ENCODE measurements at regions not wholly inside any gene's neighbourhood (a gene's known extent, or its start where the extent isn't known, plus 50 kb on each side); places are given as distances from the start of the nearest gene placed in this dataset.

DNA sequence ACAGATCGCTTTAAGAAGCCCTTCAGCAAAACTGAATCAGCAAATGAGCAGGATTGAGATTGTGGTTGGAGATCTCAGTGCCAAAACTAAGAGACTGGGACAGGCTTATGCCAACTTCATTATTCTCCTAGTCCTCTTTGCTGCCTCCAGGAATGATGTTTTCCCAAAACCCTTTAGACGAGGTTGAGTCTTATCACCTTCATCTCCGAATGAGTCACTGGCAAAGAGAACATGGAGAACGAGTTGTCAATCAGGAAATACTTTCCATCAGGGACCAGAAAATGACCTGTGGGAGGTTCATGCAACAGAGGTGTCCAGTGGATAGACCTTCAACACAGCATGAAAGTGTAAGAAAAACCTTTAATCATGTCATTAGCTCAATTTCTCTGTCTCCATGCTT, 461.5 kb downstream of the RMST start:
- no peak for DNase-seq (ENCODE audit: low spot score)

DNA sequence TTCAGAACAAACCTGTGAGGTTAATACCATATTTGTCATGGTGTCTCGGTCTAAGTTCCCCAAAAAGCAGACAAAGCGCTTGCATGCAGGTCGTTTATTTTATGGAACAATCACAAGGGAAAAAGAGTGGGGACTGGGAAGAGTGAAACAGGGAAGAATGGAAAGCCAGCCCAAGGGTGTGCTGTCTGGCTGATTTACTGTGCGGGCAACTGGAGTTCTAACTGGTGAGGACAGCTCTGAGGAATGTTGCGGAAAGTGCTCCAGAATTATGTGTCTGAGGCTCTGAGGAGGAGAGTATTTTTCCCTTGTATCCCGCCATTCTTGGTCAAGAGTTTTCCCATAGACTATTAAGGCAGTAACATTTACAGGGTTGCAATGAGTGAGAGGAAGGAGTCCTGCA, 465.4 kb downstream of the RMST start:
- no peak for DNase-seq (ENCODE audit: low spot score)

DNA sequence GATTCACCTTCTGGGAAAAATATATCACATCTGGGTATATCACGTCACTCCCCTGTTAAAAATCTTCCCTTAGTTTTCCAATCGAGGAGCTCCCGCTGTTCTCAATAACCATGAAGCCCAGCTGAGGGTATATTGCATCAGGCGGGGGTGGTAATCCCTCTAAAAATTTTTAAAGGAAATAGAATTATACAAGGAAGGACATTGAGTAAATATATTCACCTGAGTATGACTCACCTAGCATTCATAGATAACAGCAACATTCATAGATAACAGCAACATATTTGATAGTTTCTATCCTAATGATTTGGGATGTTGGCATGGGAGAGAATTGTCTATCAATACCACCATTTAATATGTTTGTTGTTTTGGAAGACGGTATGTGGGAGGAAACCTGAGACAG, 473.6 kb downstream of the RMST start:
- no peak for DNase-seq (ENCODE audit: low spot score)

DNA sequence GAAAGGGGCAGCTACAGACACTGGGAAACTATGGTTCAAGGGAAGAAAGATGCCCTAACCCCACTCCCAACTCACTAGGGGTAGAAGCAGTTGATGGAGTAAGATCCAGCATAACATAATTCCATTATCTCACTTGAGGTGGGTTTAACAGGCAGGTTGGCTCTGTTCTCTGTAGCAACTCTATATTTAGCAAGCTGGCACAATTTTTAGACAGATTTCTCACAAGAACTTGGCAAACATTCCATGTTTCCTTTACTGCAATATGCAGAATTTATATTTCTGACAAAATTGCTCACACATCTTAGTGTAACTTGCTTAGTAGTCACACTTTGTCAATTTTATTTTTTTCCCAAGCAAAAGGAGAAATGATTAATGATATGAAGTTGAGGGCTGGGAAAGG, 475.4 kb downstream of the RMST start:
- DNase-seq (ENCODE audit: low spot score): no peak

DNA sequence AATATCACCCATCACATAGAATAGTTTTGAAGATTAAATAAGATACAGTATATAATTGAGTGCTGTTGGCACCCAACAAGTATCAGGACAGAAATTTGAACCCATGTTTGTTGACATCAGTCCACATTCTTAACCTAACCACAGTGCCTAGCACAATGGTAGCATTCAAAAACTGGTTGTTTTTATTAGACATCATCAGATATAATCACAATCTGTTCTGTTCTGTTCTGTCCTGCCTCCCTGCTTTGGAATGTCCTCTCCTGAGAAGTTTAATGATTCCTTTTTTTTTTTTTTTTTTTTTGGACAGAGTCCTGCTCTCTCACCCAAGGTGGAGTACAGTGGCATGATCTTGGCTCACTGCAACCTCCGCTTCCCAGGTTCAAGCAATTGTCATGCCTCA, 476.6 kb downstream of the RMST start:
- DNase-seq (ENCODE audit: low spot score): no peak

DNA sequence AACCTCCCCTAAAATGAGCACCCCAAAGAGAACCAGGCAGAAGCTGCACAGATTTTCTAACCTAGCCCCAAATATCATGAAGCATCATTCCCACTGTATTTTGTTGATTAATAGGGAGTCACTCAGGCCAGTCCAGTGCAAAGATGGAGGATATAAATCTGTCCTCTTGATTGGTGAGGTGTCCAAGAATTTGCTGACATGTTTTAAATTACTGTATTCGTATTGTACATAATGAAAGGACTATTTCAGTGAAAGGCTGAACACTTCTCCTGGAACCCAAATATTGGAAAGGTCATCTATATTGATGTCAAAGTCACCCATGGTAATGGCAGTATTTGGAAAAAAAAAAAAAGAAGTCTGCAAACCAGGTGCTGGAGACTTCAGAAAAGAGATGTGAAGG, 477.5 kb downstream of the RMST start:
- no peak for DNase-seq (ENCODE audit: low spot score)

DNA sequence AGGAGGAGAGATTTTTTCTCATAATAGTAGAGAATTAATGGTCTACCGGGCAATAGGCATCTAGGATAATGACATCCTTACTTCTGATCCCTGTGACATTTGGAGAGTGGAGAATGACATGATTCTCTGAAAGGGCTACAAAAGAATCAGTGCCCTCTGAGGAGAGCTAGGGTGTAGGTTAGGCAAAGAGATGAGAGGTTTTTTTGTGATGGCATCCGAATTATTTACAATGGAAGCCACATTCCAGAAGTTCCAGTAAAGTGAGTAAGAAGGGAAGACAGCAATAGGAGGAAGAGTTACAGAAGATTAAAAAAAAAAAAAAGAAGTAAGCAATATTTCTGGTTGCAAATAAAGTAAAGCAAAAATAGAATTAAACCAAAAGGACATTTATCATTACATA, 478.0 kb downstream of the RMST start:
- no peak for DNase-seq (ENCODE audit: low spot score)

DNA sequence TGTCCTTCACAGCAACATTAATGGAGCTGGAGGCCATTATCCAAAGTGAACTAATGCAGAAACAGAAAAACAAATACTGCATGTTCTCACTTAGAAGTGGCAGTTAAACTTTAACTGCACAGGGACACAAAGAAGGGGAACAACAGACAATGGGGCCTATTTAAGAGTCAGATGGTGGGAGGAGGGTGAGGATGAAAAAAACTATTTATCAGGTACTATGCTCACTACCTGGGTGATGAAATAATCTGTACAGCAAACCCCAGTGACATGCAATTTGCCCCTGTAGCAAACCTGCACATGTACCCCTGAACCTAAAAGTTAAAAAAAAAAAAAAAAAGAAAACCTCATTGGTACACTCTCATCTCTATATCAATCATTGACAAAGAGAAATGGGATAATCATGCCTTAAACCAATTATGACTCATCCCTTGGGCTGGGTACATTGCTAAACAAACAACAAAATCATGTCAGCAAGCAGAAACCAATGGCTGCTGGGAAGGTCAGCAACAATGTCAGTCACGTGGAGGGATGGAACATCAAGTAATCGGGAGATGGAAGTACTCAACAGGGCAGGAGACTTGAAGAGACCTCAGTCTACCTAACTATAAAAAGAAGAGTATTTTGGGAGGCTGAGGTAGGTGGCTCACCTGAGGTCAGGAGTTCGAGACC, 479.2 kb downstream of the RMST start:
- DNase-seq (ENCODE audit: low spot score): no peak

DNA sequence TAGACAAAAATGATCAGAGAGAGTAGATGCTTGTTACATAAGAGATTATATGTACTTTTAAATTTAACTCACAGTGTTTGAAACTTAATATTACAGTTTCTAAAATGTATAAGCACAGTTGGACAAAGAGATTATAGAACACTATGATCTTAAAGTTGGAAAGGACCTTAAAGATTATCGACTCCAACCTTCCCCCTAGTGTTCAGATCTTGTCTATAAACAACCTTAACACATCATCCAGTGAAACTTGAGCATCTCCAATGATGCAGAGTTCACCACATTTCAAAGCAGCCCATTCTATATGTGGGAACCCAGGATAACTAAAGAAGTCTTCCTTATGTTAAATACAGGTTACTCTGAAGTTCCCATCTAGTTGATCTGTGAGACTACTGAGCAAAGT, 480.8 kb downstream of the RMST start:
- no peak for DNase-seq (ENCODE audit: low spot score)

DNA sequence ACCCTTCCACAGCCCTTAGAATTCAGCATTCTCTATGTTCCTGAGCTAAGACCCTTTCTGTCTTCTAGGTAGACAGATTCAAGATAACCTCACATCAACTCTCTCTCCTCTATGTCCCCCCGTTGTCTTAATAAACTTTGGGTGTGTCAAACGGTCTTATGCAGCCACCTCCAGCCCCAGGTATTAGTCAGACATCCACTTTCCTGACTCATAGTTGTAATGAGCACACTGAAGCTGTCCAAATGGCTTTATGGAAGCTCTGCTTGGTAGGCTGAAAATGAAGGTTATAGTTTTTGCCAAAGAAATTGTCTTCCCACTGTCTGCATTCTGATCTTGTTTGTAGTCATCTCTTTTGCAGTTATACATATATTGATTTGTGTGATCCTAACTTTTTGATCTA, 482.0 kb downstream of the RMST start:
- no peak for DNase-seq (ENCODE audit: low spot score)

DNA sequence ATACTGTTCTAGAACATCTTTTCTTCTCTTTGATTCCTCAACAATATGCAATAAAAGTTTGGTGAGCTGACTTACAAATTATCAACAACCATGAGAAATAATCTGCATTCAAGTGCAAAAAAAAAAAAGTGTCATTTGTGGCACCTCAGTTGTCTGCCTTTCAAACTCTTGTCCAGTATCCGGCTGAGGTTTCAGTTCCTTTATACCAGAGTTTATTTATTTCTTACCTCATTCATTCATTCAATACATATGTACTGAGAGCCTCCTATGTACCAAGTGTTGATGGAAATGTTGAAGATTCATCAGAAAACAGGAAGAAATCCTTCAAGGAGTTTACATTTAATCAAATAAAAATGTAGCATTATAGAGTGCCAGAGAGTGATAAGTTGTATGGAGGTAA, 484.1 kb downstream of the RMST start:
- no peak for DNase-seq (ENCODE audit: low spot score)

DNA sequence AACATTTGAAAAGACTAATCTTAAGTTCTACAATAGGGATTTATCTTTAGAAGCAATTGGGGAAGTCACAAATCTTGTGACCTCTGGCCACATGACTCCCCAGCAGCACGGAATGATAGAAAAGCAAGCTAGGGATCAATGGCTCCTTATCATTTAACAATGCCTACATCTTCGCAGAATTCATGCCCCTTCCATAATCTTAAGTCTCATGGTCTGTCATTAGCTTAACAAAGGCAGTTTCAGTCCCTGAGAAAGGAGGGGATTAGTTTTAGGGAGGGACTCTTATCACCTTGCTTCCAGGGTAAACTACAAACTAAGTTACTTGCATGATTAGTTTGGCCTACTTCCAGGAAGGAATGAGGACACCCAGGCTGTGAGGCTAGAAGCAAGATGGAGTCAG, 486.0 kb downstream of the RMST start:
- no peak for DNase-seq (ENCODE audit: low spot score)

DNA sequence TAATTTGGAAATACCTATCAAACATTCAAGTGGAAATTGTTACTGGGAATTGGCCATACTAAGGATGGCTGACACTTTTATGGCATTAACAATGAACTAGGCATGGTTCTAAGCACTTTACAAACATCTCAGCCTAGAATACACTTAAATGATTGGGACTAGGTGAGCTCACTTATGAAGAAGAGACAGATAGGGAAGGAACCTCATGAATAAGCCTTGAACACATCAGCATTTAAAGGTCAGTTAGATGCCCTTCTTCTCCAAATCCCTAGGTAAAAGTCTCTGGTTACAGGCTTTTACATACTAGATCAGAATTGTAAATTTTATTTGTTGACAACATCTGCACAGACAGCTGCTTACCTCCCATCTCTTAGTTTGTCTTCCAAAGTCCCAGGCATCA, 488.6 kb downstream of the RMST start:
- DNase-seq (ENCODE audit: low spot score): no peak

DNA sequence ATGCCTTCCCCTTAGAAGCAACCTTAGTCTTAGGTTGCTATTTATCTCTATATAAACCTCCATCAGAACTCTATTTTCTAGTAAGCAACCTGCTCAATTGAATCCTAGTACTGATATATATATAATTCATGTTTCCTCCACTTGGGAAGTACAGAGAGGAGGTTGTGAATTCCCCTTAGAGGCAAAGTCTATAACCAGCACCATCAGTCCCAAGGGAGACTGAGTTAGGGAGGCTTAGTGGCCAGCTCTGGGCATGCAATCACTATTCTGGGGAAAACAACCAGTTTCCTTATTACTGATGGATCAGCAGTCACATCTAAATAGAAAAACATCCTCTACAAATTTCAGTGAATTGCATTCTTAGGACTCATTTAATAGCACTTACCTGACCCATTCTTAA, 489.1 kb downstream of the RMST start:
- DNase-seq (ENCODE audit: low spot score): no peak

DNA sequence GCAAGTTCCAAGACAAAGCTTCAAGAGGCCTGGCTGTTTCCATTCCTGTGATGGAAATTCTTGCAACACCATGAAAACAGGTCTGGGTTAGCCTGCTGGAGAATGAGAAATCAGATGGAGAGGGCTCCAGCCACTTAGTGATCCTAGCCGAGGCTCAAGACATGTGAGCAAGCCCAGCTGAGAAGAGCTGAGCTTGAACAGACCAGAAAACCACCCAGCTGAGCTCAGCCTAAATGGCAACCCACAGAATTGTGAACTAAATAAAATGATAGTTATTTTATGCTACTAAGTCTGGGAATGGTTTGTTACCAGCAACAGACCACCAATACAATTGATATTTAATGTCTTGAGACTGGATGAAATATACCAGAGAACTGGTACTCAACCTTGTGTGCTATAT, 494.5 kb downstream of the RMST start:
- no peak for DNase-seq (ENCODE audit: low spot score)

DNA sequence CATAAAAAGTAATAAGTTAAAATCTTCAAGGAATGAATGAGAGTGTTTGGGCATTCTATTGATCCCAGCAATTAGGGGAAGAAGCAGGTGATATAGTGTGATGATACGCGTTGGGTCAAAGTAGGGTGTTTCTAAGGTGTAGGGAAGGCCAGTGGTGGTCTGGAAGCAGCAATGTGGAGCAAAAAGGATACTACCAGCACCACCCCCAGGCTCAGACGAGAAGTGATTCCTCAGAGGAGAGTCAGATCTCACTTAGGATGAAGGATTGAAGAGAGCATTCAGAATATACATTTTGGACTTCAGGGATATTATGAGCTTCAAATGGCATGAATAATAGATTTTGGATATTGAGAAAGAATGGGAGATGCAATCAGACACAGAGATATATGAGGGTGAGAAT, 497.6 kb downstream of the RMST start:
- DNase-seq (ENCODE audit: low spot score): no peak

DNA sequence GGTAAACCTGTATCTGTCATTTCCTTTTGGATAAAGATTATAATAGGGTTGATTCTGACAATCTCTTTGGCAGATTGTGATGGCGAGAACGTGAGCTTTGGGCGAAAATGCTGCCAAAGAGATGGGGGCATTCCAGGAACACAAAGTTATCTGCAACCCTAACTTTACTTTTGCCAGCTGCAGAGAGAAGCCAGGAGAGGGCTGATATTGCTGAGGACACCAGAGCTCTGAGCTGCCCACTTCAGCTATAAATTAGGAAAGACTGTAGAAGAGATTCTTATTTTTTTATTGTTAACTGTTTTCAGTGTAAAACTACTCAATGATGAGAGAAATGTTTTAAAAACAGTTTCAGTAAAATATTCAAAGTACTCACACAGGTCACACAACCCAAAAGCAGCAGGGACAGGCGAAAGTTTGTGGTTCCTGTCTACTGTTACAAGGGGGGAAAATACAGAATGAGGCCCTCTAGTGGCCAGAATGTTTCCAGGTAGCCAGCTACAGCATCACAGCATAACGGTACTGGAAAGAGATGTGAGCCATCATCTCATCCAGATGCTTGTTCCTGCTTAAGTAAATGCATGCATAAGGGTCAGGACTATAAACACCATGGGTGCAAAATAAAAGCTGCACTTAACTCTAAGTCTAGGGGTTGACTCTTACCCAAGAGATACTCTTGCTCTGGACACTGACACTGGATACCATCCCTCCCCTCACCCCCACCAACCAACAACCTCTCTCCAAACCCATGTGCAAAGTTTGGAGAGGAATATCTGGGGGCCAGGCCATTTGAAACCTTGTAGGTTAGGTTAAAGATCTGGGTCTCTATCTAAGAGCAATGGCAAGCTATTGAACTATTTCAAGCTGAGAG, 498.4 kb downstream of the RMST start:
- no peak for DNase-seq (ENCODE audit: low spot score)

DNA sequence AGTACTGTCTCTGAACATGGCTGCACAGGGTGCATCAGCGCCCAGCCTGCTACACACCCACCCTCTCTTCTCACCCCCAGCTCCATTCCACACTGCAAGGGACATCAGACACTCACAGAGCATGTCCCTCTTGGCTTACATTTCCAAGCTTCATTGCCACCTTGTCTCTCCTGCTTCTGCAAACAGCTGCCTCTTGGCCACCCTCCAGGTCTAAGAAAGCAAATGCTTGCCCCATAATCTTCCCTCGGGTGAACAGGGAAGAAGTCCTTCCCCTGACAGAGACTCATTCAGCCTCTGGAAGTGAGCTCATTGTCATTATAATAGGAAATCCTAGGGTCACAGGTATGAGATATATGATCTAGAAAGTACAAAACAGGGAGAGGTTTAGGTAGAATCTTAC, 505.2 kb downstream of the RMST start:
- DNase-seq (ENCODE audit: low spot score): no peak

DNA sequence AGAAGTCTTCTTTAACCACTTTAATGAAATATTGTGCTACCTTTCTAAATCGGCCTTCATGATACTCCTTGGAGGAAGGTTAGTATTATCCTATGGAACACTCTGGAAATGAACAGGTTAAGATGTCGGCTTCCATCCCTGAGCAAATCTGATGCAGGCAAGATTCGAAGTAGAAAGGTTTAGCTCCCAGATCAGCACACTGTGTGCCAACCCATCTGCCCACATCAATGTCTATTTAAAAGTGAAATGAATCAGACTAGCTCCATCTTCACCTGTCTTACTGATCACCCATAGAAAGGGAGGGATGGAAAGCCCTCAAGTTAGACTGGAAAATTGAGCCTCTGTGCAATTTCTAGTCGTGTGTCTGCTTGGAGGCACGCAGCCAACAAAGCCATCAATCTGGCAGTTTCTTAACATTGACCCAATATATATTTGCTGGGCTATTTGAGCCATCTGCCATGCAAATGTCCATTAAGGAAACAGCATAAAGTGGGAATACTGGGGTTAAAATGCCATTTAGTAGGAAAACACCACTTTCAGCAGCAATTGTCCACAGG, 506.1 kb downstream of the RMST start:
- DNase-seq (ENCODE audit: low spot score): no peak

DNA sequence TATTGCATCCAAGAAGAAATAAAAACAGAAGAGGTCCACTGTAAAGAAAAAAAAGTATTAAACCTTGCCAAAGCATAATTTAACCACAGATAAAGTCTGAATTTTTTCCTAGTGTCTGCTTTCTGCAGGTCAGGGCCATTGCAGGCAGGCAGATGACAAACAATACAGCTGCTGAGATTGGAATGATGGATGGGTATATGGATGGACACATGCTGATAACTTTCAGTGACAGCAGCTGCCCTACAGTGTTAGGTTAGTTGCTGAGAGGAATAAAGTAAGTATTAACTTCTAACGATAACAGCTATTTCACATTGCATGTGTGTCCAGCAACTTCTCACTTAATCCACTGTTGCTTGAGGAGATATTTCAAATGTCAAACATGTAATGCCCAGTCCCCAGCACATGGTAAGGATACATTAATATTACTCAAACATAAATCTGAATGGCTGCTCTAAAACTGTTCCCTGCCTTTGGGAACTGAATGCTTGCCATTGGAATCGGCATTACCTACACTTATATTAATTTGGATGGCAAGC, 515.3 kb downstream of the RMST start:
- DNase-seq (ENCODE audit: low spot score): no peak

DNA sequence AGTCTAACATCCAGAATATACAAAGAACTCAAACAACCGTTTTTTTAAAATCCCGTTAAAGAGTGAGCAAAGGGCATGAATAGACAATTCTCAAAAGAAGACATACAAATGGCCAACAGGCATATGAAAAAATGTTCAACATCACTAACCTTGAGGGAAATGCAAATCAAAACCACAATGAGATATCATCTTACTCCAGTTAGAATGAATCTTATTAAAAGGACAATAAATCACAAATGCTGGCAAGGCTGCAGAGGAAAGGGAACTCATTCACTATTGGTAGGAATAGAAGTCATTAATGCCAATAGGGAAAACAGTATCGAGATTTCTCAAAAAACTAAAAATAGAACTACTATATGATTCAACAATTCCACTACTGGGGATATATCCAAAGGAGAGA, 520.1 kb downstream of the RMST start:
- DNase-seq (ENCODE audit: low spot score): no peak

DNA sequence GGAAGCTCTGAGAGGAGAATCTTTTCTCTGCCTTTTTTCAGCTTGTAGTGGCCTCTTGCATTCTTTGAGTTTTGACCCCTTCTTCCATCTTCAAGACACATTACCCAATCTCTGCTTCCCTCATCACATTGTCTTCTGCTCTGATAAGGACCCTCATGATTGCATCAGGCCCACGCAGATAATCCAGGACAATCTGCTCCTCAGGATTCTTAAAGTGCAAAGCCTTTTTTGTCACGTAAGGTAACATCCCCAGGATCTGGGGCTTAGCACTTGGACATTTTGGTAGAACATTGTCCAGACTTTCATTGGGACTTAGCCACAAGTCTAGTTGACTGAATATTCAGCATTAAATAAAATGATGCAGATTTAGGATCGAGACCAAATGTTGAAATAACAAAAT, 521.2 kb downstream of the RMST start:
- DNase-seq (ENCODE audit: low spot score): no peak

DNA sequence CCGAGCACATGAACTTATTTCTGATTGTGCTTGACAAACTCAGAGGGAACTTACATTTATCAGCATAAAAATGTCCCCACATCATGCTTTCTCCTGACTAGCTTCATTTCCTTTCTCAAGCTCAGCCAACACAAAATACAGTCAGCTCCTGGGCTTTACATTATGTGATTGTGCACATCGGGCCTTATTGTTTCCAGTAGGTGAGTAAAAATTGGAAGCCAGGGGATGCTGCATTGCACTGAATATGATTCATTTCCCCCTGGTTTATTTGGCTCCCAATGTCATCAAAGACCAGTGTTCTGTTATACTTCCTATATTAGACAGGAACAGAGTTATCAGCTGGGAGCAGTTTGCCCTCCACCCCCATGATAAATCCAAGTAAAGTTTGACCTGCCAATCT, 521.8 kb downstream of the RMST start:
- no peak for DNase-seq (ENCODE audit: low spot score)

Data from CD4-positive, alpha-beta T cell treated with Interleukin-6 at 100 ng/mL for 8 hours (primary cell).